Heart left ventricle (tissue), 16 donors: ENCODE measurements at regions not wholly inside any gene's neighbourhood (a gene's known extent, or its start where the extent isn't known, plus 50 kb on each side); places are given as distances from the start of the nearest gene placed in this dataset.

Source experiments
- ATAC-seq, 4 donors: fragments of 200-7000 bp; cut with Tn5 transposase; one replicate each; pipeline ENCODE4 v1.9.1; 2020 to 2022; ENCODE audit warnings: moderate library complexity in 4 of 4, mild to moderate bottlenecking in 3 of 4, moderate number of reproducible peaks in 1 of 4
- DNase-seq, 5 donors: peaks; one replicate each; pipeline ENCODE4 v3.0.0-alpha.2; 2020
- H3K27ac ChIP-seq, 12 donors: fragments of 200-600 bp; sonication (generic) in 4 of 12; one replicate each; pipeline versions ENCODE4 v1.5.0 to v1.8.0; 2016 to 2022; ENCODE audit warnings: mild to moderate bottlenecking in 2 of 12
- H3K27me3 ChIP-seq, 9 donors: fragments of 200-600 bp; sonication (generic) in 2 of 9; one replicate each; pipeline versions ENCODE4 v1.5.1 to v1.8.0; 2016 to 2022; ENCODE audit warnings: mild to moderate bottlenecking in 3 of 9
- H3K36me3 ChIP-seq, 9 donors: fragments of 200-600 bp; sonication (generic) in 2 of 9; one replicate each; pipeline versions ENCODE4 v1.5.0 to v1.8.0; 2018 to 2022; ENCODE audit warnings: mild to moderate bottlenecking in 2 of 9
- H3K4me1 ChIP-seq, 12 donors: fragments of 200-600 bp; sonication (generic) in 4 of 12; one replicate each; pipeline versions ENCODE4 v1.5.0 to v1.8.0; 2016 to 2022; ENCODE audit warnings: mild to moderate bottlenecking in 3 of 12
- H3K4me3 ChIP-seq, 12 donors: fragments of 200-600 bp; sonication (generic) in 4 of 12; one replicate each; pipeline versions ENCODE4 v1.5.0 to v1.8.0; 2017 to 2022; ENCODE audit warnings: mild to moderate bottlenecking in 9 of 12, moderate library complexity in 4 of 12
- H3K9me3 ChIP-seq, 12 donors: fragments of 200-600 bp; sonication (generic) in 4 of 12; one replicate each; pipeline versions ENCODE4 v1.5.0 to v1.8.0; 2016 to 2022; ENCODE audit warnings: mild to moderate bottlenecking in 1 of 12
- CTCF ChIP-seq, 12 donors: fragments of 200-600 bp; sonication (generic) in 4 of 12; IDR thresholded peaks; one replicate each; pipeline versions ENCODE4 v1.5.0 to v1.8.0; 2018 to 2022; ENCODE audit warnings: antibody characterized with exemption in 12 of 12, mild to moderate bottlenecking in 5 of 12
- POLR2A ChIP-seq, 2 donors: fragments of 450-650 bp; IDR thresholded peaks; one replicate each; pipeline ENCODE4 v1.6.1; 2017; ENCODE audit warnings: antibody characterized with exemption in 2 of 2, mild to moderate bottlenecking in 2 of 2, moderate library complexity in 2 of 2
- WGBS, 4 donors: extraction: QIAGEN DNeasy Blood & Tissue Kit in 2 of 4; methylation state at CpG; one replicate each; pipeline versions ENCODE4 v1.1.5 to v1.1.7; 2013 to 2018; 5-methylcytosine and 5-hydroxymethylcytosine counted together
- intact Hi-C, 10 donors: fragments of 100-400 bp; cut with DNase I; formaldehyde crosslinking; loops; one replicate each; pipeline versions ENCODE4 v1.11.1 to v1.14.2; 2022
- donor health status: ischemic (EF 13 %, LVEDD 7.1; RV severe dilation, severe dysfunction).
- donor health status: healthy with polysubstance abuse.
- donor health status: DM: no; HTN: yes; CAD: no.
- donor health status: DM: no; HTN: no; CAD: no.
- donor health status: ischemic (EF 25% LVEDD 6.9; RV normal size, moderate dysfunction).
- donor health status: ischemic (EF 25% LVEDD 5.7; RV mildly dilated, moderate dysfunction).
- donor health status: healthy.
- donor health status: DM: yes; HTN: yes; CAD: no.
- donor health status: ischemic (EF 35%, LVEDD 5.7; RV mildly dilated, moderate dysfunction).
- donor health status: nonischemic (EF 11% LVEDD 7.7; RV severe dilation, severe dysfunction).
- donor health status: DM: yes; HTN: yes; CAD: no.
- donor health status: PGD.
- donor health status: ischemic (EF 29% LVEDD 5.4; RV normal size, mild dysfunction).
- donor health status: nonischemic (EF 23%, LVEDD 6.1; RV moderate dilation, normal function).

- WGBS, 4 donors: 75 to 78% (median 76%) methylated on average over 3 of the region's 3 CpGs
- Histone ChIP-seq H3K4me1 (no peaks in the 10 kb centered on the region), H3K27me3 (no peaks in the 10 kb centered on the region), H3K9me3 (peaks cover 0 to 7% (median 0%) of the 10 kb centered on the region in 12 donors), H3K27ac (no peak overlapping the region), H3K36me3 (no peaks in the 10 kb centered on the region), H3K4me3 (no peak overlapping the region)
- ATAC-seq (no peak), DNase-seq (no peak)
- intact Hi-C loops: no loop called here
- TF ChIP-seq POLR2A (IDR thresholded peaks at IDR 0.05) (no peak), CTCF (IDR thresholded peaks at IDR 0.05) (no peak)
Observed at GRCh38 chr1:80402625-80403024, 1396.1 kb upstream of the ADGRL4 start.

- no peak for ATAC-seq
- Histone ChIP-seq H3K4me3 (no peak overlapping the region), H3K4me1 (no peaks in the 10 kb centered on the region), H3K27me3 (no peaks in the 10 kb centered on the region), H3K27ac (no peak overlapping the region), H3K9me3 (peaks cover 0 to 7% (median 0%) of the 10 kb centered on the region in 12 donors), H3K36me3 (no peaks in the 10 kb centered on the region)
- 44 to 59% (median 51%) methylated on average over 1 of the region's 1 CpG for WGBS, 4 donors
- no peak for TF ChIP-seq CTCF (IDR thresholded peaks at IDR 0.05)
- TF ChIP-seq POLR2A (IDR thresholded peaks at IDR 0.05): no peak
- intact Hi-C loops: no loop called here
- DNase-seq: no peak
Observed at GRCh38 chr1:80401757-80402156, 1395.2 kb upstream of the ADGRL4 start.

GRCh38 chr1:80392529-80392928 is 1386.0 kb upstream of the ADGRL4 start:
- Histone ChIP-seq H3K27me3 (no peaks in the 10 kb centered on the region), H3K27ac (no peak overlapping the region), H3K9me3 (peaks cover 0 to 37% (median 8%) of the 10 kb centered on the region in 12 donors), H3K36me3 (no peaks in the 10 kb centered on the region), H3K4me3 (no peak overlapping the region), H3K4me1 (no peaks in the 10 kb centered on the region)
- intact Hi-C loops: no loop called here
- WGBS, 4 donors: 60 to 73% (median 68%) methylated on average over 3 of the region's 3 CpGs
- ATAC-seq (no peak), DNase-seq (no peak)
- TF ChIP-seq CTCF (IDR thresholded peaks at IDR 0.05) (no peak), POLR2A (IDR thresholded peaks at IDR 0.05) (no peak)

- no peak for TF ChIP-seq CTCF (IDR thresholded peaks at IDR 0.05)
- no peak for TF ChIP-seq POLR2A (IDR thresholded peaks at IDR 0.05)
- Histone ChIP-seq H3K27ac (no peak overlapping the region), H3K36me3 (no peaks in the 10 kb centered on the region), H3K4me1 (no peaks in the 10 kb centered on the region), H3K4me3 (no peak overlapping the region), H3K9me3 (peaks cover 0 to 26% (median 6%) of the 10 kb centered on the region in 12 donors), H3K27me3 (no peaks in the 10 kb centered on the region)
- DNase-seq: no peak
- ATAC-seq: no peak
- intact Hi-C loops: no loop called here
Observed at GRCh38 chr1:80385650-80386049, 1379.1 kb upstream of the ADGRL4 start.
